ENCODE measurements at regions not wholly inside any gene's neighbourhood (a gene's known extent, or its start where the extent isn't known, plus 50 kb on each side); places are given as distances from the start of the nearest gene placed in this dataset.
"Not testable (repeated sequence)": the region's sequence is repeated elsewhere in the genome, so short reads cannot be mapped to it uniquely, and the experiment has no call there.

- TF ChIP-seq EP300 (IDR thresholded peaks at IDR 0.05) = no peak
- Histone ChIP-seq H3K27me3 (no peaks in the 10 kb centered on the region), H3K27ac (no peak overlapping the region), H3K4me1 (ENCODE audit: insufficient read depth) (no peaks in the 10 kb centered on the region), H3K4me3 (no peak overlapping the region), H3K36me3 (no peaks in the 10 kb centered on the region), H3K9me3 (no peaks in the 10 kb centered on the region)
- intact Hi-C loops (cut with DNase I) = no loop called here
- DNase-seq = no peak
- WGBS, 3 donors = 89 to 93% (median 92%) methylated on average over 3 of the region's 3 CpGs
These were observed 1708.2 kb upstream of the CDH6 start for GRCh38 chr5:29485333-29485732.

- Histone ChIP-seq H3K36me3 (no peaks in the 10 kb centered on the region), H3K27me3 (no peaks in the 10 kb centered on the region), H3K27ac (no peak overlapping the region), H3K4me3 (no peak overlapping the region), H3K9me3 (no peaks in the 10 kb centered on the region), H3K4me1 (ENCODE audit: insufficient read depth) (no peaks in the 10 kb centered on the region)
- intact Hi-C loops (cut with DNase I) = no loop called here
- no peak for TF ChIP-seq EP300 (IDR thresholded peaks at IDR 0.05)
- TF ChIP-seq POLR2A (IDR thresholded peaks at IDR 0.05) = no peak
- TF ChIP-seq CTCF (IDR thresholded peaks at IDR 0.05) = no peak
- 18 to 39% (median 37%) methylated on average over 1 of the region's 1 CpG for WGBS, 3 donors
- DNase-seq = no peak
These were observed 1723.9 kb upstream of the CDH6 start for GRCh38 chr5:29469581-29469980.

GRCh38 chr5:29462241-29462640 lies 1731.2 kb upstream of the CDH6 start:
- intact Hi-C loops (cut with DNase I) = no loop called here
- WGBS, 3 donors = 5 to 14% (median 5%) methylated on average over 5 of the region's 5 CpGs
- H3K4me3 ChIP-seq = no peak overlapping the region

GRCh38 chr5:29460971-29461559 lies 1732.4 kb upstream of the CDH6 start:
- intact Hi-C loops (cut with DNase I) = no loop called here
- Histone ChIP-seq H3K36me3 (no peaks in the 10 kb centered on the region), H3K4me3 (no peak overlapping the region), H3K4me1 (ENCODE audit: insufficient read depth) (no peaks in the 10 kb centered on the region), H3K27me3 (no peaks in the 10 kb centered on the region), H3K27ac (no peak overlapping the region), H3K9me3 (no peaks in the 10 kb centered on the region)
- WGBS, 3 donors = 75 to 88% (median 80%) methylated on average over 4 of the region's 4 CpGs
- no peak for TF ChIP-seq EP300 (IDR thresholded peaks at IDR 0.05)
- no peak for TF ChIP-seq CTCF (IDR thresholded peaks at IDR 0.05)
- TF ChIP-seq POLR2A (IDR thresholded peaks at IDR 0.05) = no peak
- no peak for DNase-seq

More at GRCh38 chr5:29462241-29462640, 1731.2 kb upstream of the CDH6 start:
- TF ChIP-seq EP300 (IDR thresholded peaks at IDR 0.05) (no peak), CTCF (IDR thresholded peaks at IDR 0.05) (no peak), POLR2A (IDR thresholded peaks at IDR 0.05) (no peak)
- Histone ChIP-seq H3K27me3 (no peaks in the 10 kb centered on the region), H3K4me1 (ENCODE audit: insufficient read depth) (no peaks in the 10 kb centered on the region), H3K36me3 (no peaks in the 10 kb centered on the region), H3K27ac (no peak overlapping the region), H3K9me3 (no peaks in the 10 kb centered on the region)
- no peak for DNase-seq

- H3K4me1 ChIP-seq (ENCODE audit: insufficient read depth); intact Hi-C loops (cut with DNase I); H3K4me3 ChIP-seq; H3K27me3 ChIP-seq; DNase-seq; H3K27ac ChIP-seq; H3K9me3 ChIP-seq; H3K36me3 ChIP-seq: not testable (repeated sequence)
- WGBS, 3 donors = 48 to 67% (median 49%) methylated on average over 1 of the region's 1 CpG
These were observed 1742.5 kb upstream of the CDH6 start for GRCh38 chr5:29451004-29451403.

Data from ovary (tissue), 7 donors.